Transverse colon (tissue), 3 donors: ENCODE measurements at regions not wholly inside any gene's neighbourhood (a gene's known extent, or its start where the extent isn't known, plus 50 kb on each side); places are given as distances from the start of the nearest gene placed in this dataset.

Experiments used
- POLR2A ChIP-seq: fragments of 450-650 bp; IDR thresholded peaks from one replicate; pipeline ENCODE4 v1.6.1; 2016; ENCODE audit warnings: antibody characterized with exemption, mild to moderate bottlenecking, moderate library complexity
- TF ChIP-seq, protein P1 (sequence below), 5 experiments: fragments of 200-600 bp in 3 of 5; fragments of 450-650 bp in 2 of 5; sonication (generic) in 3 of 5; IDR thresholded peaks; 1 replicate in 2 of 5; 2 replicates in 3 of 5; pipeline ENCODE4 v1.5.1; 2016 to 2017; ENCODE audit warnings: antibody characterized with exemption in 5 of 5, inconsistent platforms in 3 of 5, mild to moderate bottlenecking in 2 of 5, moderate library complexity in 1 of 5

DNA sequence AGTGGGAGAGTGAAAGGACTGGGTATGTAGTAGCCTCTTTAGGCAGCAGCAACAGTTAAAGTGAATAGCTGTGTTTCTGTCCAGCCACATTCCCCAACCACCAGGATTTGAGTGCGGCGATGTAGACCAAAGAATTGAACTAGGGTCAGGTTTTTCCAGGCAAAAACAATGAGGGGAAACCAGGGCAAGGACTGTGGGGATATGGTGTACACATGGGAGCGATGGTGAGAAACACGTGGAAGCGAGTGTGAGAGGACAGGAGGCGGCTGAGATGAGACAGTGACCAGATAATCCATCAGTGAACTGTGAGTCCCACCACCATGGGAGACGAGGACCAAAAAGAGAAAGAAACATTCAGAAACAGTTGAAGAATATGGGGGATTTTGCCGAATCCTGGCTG, 409.5 kb downstream of the TSN start:
- TF ChIP-seq POLR2A, result no peak
- TF ChIP-seq, protein P1, sequence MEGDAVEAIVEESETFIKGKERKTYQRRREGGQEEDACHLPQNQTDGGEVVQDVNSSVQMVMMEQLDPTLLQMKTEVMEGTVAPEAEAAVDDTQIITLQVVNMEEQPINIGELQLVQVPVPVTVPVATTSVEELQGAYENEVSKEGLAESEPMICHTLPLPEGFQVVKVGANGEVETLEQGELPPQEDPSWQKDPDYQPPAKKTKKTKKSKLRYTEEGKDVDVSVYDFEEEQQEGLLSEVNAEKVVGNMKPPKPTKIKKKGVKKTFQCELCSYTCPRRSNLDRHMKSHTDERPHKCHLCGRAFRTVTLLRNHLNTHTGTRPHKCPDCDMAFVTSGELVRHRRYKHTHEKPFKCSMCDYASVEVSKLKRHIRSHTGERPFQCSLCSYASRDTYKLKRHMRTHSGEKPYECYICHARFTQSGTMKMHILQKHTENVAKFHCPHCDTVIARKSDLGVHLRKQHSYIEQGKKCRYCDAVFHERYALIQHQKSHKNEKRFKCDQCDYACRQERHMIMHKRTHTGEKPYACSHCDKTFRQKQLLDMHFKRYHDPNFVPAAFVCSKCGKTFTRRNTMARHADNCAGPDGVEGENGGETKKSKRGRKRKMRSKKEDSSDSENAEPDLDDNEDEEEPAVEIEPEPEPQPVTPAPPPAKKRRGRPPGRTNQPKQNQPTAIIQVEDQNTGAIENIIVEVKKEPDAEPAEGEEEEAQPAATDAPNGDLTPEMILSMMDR (IDR thresholded peaks at IDR 0.05), result no peak
